ENCODE measurements at regions not wholly inside any gene's neighbourhood (a gene's known extent, or its start where the extent isn't known, plus 50 kb on each side); places are given as distances from the start of the nearest gene placed in this dataset.

DNA sequence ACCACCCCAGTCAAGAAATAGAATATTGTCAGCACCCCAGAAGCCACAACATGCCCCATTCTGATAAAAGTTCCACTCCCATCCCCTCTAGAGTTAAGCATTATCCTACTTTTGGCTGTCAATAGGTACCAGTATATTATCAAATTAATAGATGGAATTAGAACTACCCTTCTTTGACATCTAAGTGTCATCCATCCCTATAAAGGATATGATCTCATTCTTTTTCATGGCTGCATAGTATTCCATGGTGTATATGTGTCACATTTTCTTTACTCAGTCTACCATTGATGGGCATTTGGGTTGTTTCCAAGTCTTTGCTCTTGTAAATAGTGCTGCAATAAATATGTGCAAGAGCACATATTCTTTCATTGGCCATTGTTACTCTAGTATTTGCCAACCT, 246.2 kb downstream of the SEC23A start:
- no peak for DNase-seq (ENCODE audit: insufficient read length, low spot score)
- no peak for TF ChIP-seq POU2F2 (IDR thresholded peaks at IDR 0.05; ENCODE audit: low read depth, low read length)
- no peak for TF ChIP-seq SPI1 (IDR thresholded peaks at IDR 0.05; ENCODE audit: low read depth, low read length)
- TF ChIP-seq POLR2AphosphoS5 (IDR thresholded peaks at IDR 0.05; ENCODE audit: low read depth, low read length) = no peak
- TF ChIP-seq PAX5 (IDR thresholded peaks at IDR 0.05; ENCODE audit: insufficient read depth, low read length, severe bottlenecking) = no peak
- no peak for TF ChIP-seq POLR2A (IDR thresholded peaks at IDR 0.05; ENCODE audit: low read depth, low read length)
- FAIRE-seq = no peak

DNA sequence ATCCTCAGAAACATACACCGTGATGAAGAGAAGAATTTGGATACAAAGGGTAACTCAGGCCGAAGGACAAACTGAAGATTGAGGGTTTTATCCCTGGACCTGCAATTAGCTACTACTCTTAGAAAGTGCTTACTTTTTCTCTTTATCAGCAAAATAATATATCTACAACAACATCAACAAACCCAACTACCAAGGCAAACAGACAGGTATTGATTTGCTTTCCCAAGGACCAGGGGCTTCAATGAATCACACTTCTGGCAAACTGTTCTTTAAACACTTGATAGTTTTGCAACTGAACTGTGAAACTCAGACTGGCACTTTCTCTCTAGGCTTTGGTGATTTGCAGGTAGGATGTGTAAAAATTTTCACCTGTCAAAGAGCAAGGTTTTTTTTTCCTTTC, 247.5 kb downstream of the SEC23A start:
- FAIRE-seq (no peak), DNase-seq (ENCODE audit: insufficient read length, low spot score) (no peak)
- TF ChIP-seq PAX5 (IDR thresholded peaks at IDR 0.05; ENCODE audit: insufficient read depth, low read length, severe bottlenecking) (no peak), TAF1 (IDR thresholded peaks at IDR 0.05; ENCODE audit: low read depth, low read length) (no peak), POLR2A (IDR thresholded peaks at IDR 0.05; ENCODE audit: low read depth, low read length) (no peak), POU2F2 (IDR thresholded peaks at IDR 0.05; ENCODE audit: low read depth, low read length) (no peak), POLR2AphosphoS5 (IDR thresholded peaks at IDR 0.05; ENCODE audit: low read depth, low read length) (no peak), SPI1 (IDR thresholded peaks at IDR 0.05; ENCODE audit: low read depth, low read length) (no peak)

DNA sequence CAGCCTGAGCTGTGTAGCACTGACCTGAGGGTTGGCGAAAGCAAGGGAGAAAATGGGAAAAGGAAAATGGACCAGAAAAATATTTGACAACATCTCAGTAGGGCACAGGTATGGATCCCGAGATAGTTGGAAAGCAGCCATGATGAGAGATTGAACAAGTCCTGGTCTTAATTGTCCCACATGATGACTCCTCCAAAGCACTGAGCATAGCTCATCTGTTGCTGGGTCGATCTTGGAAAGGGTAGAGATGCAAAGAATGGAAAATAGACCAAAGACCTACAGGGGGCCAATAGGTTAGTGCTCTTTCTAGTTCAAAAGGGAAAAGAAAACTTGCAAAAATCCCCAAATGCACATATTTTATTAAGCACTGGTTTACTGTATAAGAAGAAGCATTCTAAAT, 251.9 kb downstream of the SEC23A start:
- DNase-seq (ENCODE audit: insufficient read length, low spot score) (no peak), FAIRE-seq (no peak)
- TF ChIP-seq PAX5 (IDR thresholded peaks at IDR 0.05; ENCODE audit: insufficient read depth, low read length, severe bottlenecking) (no peak), POLR2A (IDR thresholded peaks at IDR 0.05; ENCODE audit: low read depth, low read length) (no peak), POU2F2 (IDR thresholded peaks at IDR 0.05; ENCODE audit: low read depth, low read length) (no peak), TAF1 (IDR thresholded peaks at IDR 0.05; ENCODE audit: low read depth, low read length) (no peak), SPI1 (IDR thresholded peaks at IDR 0.05; ENCODE audit: low read depth, low read length) (no peak), POLR2AphosphoS5 (IDR thresholded peaks at IDR 0.05; ENCODE audit: low read depth, low read length) (no peak)

DNA sequence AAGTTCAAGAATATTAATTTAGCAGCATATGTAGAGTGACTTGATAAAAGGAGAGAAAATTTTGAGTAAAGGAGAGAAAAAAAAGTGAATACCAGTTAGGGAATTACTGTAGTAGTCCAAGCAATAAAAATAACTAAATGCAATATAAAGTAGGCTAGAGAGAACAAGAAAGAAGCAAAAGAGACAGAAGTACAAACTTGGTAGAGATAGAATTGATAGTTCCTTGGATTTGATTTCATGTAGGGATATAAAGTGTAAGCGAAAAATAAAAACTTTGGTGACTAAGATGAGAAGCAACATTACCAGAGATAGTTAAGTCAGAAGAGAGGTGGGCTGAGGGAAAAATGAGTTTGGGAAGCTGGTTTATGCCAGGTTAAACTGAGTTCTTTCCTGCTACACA, 252.4 kb downstream of the SEC23A start:
- DNase-seq (ENCODE audit: insufficient read length, low spot score) = no peak
- no peak for FAIRE-seq
- no peak for TF ChIP-seq TAF1 (IDR thresholded peaks at IDR 0.05; ENCODE audit: low read depth, low read length)
- no peak for TF ChIP-seq POLR2AphosphoS5 (IDR thresholded peaks at IDR 0.05; ENCODE audit: low read depth, low read length)
- TF ChIP-seq POLR2A (IDR thresholded peaks at IDR 0.05; ENCODE audit: low read depth, low read length) = no peak
- no peak for TF ChIP-seq PAX5 (IDR thresholded peaks at IDR 0.05; ENCODE audit: insufficient read depth, low read length, severe bottlenecking)
- no peak for TF ChIP-seq SPI1 (IDR thresholded peaks at IDR 0.05; ENCODE audit: low read depth, low read length)
- no peak for TF ChIP-seq POU2F2 (IDR thresholded peaks at IDR 0.05; ENCODE audit: low read depth, low read length)

DNA sequence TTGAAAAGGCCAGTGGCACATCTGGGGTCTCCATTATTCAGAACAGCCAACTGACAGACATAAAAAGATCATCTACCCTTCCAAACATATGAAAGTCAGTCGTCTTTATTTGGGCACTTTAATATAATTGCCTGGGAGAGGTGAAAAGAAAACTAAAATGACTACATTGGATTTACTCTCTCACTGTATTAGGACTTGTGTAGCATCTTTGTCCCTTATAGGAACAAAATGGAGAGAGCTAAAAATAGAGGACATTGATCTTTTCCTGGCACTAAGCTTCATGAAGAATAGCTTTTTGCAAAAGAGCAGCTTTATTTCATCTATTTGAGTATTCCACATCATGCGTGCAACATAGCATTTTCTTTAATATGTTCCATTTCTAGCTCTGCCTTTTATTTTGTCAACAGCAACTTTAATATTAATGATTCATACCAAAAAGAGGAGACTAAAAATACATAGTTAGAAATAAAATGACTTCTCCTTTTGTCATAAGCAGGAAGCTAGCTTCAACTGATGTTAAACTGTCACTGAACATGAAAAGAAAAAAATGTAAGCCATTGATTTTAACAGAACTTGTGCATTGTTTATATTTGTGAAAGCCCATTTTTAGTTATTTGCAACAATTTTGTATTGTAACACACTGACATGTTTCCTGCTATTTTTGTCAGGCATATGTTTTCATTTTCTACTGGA, 254.6 kb downstream of the SEC23A start:
- FAIRE-seq = no peak
- DNase-seq (ENCODE audit: insufficient read length, low spot score) = no peak
- TF ChIP-seq PAX5 (IDR thresholded peaks at IDR 0.05; ENCODE audit: insufficient read depth, low read length, severe bottlenecking) (no peak), POLR2A (IDR thresholded peaks at IDR 0.05; ENCODE audit: low read depth, low read length) (no peak), POLR2AphosphoS5 (IDR thresholded peaks at IDR 0.05; ENCODE audit: low read depth, low read length) (no peak), TAF1 (IDR thresholded peaks at IDR 0.05; ENCODE audit: low read depth, low read length) (no peak), POU2F2 (IDR thresholded peaks at IDR 0.05; ENCODE audit: low read depth, low read length) (no peak), SPI1 (IDR thresholded peaks at IDR 0.05; ENCODE audit: low read depth, low read length) (no peak)

DNA sequence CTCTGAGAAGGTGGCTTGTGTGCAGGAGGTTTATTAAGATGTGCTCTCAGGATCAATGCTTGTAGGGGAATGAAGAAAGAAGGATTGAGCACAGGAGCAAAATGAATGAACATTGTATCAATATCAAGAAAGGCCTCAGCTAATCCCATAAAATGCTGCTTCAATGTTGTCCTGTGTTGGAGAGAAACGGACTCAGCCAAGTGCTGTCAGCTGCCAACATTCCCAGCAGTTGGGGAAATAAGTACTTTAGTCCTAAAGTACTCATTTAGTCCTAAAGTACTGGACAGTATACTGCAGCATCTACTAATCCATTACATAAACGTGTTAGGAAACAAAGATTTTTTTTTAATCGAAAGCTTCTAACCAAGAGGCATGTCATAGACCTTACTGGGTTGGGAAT, 255.9 kb downstream of the SEC23A start:
- DNase-seq (ENCODE audit: insufficient read length, low spot score) (no peak), FAIRE-seq (no peak)
- TF ChIP-seq POLR2A (IDR thresholded peaks at IDR 0.05; ENCODE audit: low read depth, low read length) (no peak), SPI1 (IDR thresholded peaks at IDR 0.05; ENCODE audit: low read depth, low read length) (no peak), POU2F2 (IDR thresholded peaks at IDR 0.05; ENCODE audit: low read depth, low read length) (no peak), POLR2AphosphoS5 (IDR thresholded peaks at IDR 0.05; ENCODE audit: low read depth, low read length) (no peak), TAF1 (IDR thresholded peaks at IDR 0.05; ENCODE audit: low read depth, low read length) (no peak), PAX5 (IDR thresholded peaks at IDR 0.05; ENCODE audit: insufficient read depth, low read length, severe bottlenecking) (no peak)

DNA sequence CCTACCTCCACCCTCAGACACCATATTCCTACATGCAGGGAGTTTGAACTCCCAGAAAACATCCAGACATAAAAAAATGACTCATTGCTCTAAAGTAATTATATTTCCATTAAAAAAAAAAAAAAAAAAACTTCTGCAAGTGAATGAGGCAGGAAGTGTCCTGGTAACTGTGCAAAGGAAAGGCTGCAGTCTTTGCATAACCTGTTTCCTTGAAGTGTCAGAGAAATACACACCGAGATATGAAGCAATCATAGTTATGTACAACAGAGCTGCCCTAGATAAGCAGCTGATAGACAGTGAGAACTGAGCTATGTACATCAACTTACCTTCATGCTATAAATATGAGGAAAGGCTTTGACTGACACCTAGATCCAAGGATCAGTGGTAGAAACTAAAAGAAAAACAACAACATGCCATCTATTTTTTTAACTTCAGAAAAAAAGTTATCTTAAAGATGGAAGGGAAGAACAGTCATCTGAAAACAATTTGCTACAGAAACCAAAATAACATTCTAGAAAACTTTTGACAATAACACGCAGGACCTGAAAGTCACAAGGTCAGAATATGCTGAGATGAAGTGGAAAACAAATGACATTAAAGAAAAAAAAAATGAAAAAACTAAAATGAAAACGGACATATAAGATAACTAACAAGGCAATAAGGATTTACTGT, 263.2 kb downstream of the SEC23A start:
- FAIRE-seq (no peak), DNase-seq (ENCODE audit: insufficient read length, low spot score) (no peak)
- no peak for TF ChIP-seq POLR2A (IDR thresholded peaks at IDR 0.05; ENCODE audit: low read depth, low read length)
- no peak for TF ChIP-seq POLR2AphosphoS5 (IDR thresholded peaks at IDR 0.05; ENCODE audit: low read depth, low read length)
- TF ChIP-seq POU2F2 (IDR thresholded peaks at IDR 0.05; ENCODE audit: low read depth, low read length) = no peak
- TF ChIP-seq SPI1 (IDR thresholded peaks at IDR 0.05; ENCODE audit: low read depth, low read length) = no peak
- TF ChIP-seq PAX5 (IDR thresholded peaks at IDR 0.05; ENCODE audit: insufficient read depth, low read length, severe bottlenecking) = no peak
- no peak for TF ChIP-seq TAF1 (IDR thresholded peaks at IDR 0.05; ENCODE audit: low read depth, low read length)

DNA sequence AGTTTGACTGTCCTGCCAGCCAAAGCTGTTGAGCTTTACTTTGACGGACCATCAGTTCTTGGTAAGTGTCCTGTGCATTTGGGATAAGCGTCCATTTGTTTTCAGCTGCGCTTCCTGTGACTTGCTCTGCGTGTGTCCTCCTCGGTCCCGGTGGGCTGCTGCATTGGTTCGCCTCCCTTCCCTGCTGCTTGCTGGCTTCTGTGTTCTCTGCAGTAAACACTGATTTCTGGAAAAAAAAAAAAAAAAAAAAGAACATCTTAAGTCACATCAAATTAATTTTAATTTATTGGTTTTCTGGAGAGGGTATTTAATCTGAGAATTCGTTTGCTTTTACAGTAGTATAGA, 264.1 kb downstream of the SEC23A start:
- FAIRE-seq (no peak), DNase-seq (ENCODE audit: insufficient read length, low spot score) (no peak)
- TF ChIP-seq TAF1 (IDR thresholded peaks at IDR 0.05; ENCODE audit: low read depth, low read length) (no peak), POLR2A (IDR thresholded peaks at IDR 0.05; ENCODE audit: low read depth, low read length) (no peak), POLR2AphosphoS5 (IDR thresholded peaks at IDR 0.05; ENCODE audit: low read depth, low read length) (no peak), SPI1 (IDR thresholded peaks at IDR 0.05; ENCODE audit: low read depth, low read length) (no peak), POU2F2 (IDR thresholded peaks at IDR 0.05; ENCODE audit: low read depth, low read length) (no peak), PAX5 (IDR thresholded peaks at IDR 0.05; ENCODE audit: insufficient read depth, low read length, severe bottlenecking) (no peak)

DNA sequence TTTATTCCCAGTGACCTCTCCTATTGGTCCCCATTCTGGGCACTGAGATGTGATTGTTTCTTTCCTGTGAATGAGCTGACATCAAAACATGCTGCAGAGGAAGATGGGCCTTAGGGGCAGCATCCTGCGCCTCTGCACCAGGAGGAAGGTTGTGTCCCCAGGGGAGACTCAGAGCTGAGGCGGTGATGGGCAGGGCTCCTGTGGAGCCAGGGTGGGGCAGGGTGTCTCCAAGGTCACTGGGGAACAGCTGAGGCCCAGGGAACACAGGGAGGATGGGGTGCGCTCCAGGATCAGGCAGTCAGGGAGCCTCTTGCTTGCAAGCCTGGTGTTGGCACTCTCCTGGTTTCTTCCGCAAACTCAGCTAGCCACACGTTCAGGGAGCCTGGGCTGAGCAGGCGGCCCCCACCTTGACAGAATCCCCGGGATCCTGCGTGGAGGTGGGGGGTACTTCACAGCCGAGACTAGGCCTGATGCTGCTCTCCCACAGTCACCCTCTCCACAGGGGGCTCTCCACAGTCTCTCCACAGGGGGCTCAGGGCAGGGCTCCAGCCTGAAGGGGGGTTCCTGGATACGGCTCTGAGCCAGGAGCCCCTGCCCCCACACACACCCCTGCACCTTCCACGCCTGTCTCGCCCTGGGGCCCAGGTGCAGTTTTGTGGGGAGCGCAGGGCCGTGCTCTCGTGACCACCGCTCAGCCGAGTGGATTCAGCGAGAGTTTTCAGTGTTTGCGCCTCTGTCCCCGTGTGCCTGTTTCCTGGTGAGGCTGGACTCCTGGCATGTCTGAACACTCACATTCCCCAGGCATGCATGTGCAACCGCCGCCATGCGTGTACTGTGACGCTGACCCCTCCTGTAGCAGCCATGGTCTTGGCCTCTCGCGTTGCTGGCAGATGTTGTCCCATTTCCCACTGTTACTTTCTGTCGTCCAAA, 264.7 kb downstream of the SEC23A start:
- FAIRE-seq (no peak), DNase-seq (ENCODE audit: insufficient read length, low spot score) (no peak)
- TF ChIP-seq POLR2AphosphoS5 (IDR thresholded peaks at IDR 0.05; ENCODE audit: low read depth, low read length) (no peak), SPI1 (IDR thresholded peaks at IDR 0.05; ENCODE audit: low read depth, low read length) (no peak), TAF1 (IDR thresholded peaks at IDR 0.05; ENCODE audit: low read depth, low read length) (no peak), PAX5 (IDR thresholded peaks at IDR 0.05; ENCODE audit: insufficient read depth, low read length, severe bottlenecking) (no peak), POLR2A (IDR thresholded peaks at IDR 0.05; ENCODE audit: low read depth, low read length) (no peak), POU2F2 (IDR thresholded peaks at IDR 0.05; ENCODE audit: low read depth, low read length) (no peak)

Data from GM12891 (cell line).